Karpas-422 (cell line): ENCODE measurements at regions not wholly inside any gene's neighbourhood (a gene's known extent, or its start where the extent isn't known, plus 50 kb on each side); places are given as distances from the start of the nearest gene placed in this dataset.

ENCODE experiments used
- DNase-seq: peaks from one replicate; pipeline ENCODE4 v3.0.0-alpha.2; 2015
- H2AFZ ChIP-seq: fragments of 200-600 bp; sonication (generic); 2 replicates; pipeline ENCODE4 v1.6.1; 2014; ENCODE audit warnings: antibody characterized with exemption, low read length, mixed read lengths
- H3K27ac ChIP-seq: fragments of 200-600 bp; sonication (generic); 2 replicates; pipeline ENCODE4 v1.5.1; 2014; ENCODE audit warnings: mild to moderate bottlenecking, low read length, moderate library complexity
- H3K27me3 ChIP-seq: fragments of 200-600 bp; sonication (generic); 2 replicates; pipeline ENCODE4 v1.6.1; 2014; ENCODE audit warnings: low read length, mixed read lengths
- H3K36me3 ChIP-seq: fragments of 200-600 bp; sonication (generic); 2 replicates; pipeline ENCODE4 v1.6.1; 2014; ENCODE audit warnings: low read length, mixed read lengths; ENCODE audit not compliant: insufficient read depth
- H3K4me1 ChIP-seq: fragments of 200-600 bp; sonication (generic); 2 replicates; pipeline ENCODE4 v1.6.1; 2014; ENCODE audit warnings: mild to moderate bottlenecking, low read length, mixed read lengths
- H3K4me2 ChIP-seq: fragments of 200-600 bp; sonication (generic); 2 replicates; pipeline ENCODE4 v1.6.1; 2014; ENCODE audit warnings: low read length, low read depth, mild to moderate bottlenecking; ENCODE audit not compliant: poor library complexity, severe bottlenecking
- H3K4me3 ChIP-seq: fragments of 200-600 bp; sonication (generic); 2 replicates; pipeline ENCODE4 v1.5.1; 2014; ENCODE audit warnings: mild to moderate bottlenecking, antibody characterized with exemption, low read length, mixed read lengths
- H3K79me2 ChIP-seq: fragments of 200-600 bp; sonication (generic); 2 replicates; pipeline ENCODE4 v1.6.1; 2014; ENCODE audit warnings: mild to moderate bottlenecking, low read length, mixed read lengths
- H3K9ac ChIP-seq: fragments of 200-600 bp; sonication (generic); 2 replicates; pipeline ENCODE4 v1.6.0; 2014; ENCODE audit warnings: low read length
- H3K9me2 ChIP-seq: fragments of 200-600 bp; sonication (generic), shearing (Covaris generic); replicated peaks from 2 replicates; pipeline ENCODE4 v1.6.0; 2014; ENCODE audit warnings: mild to moderate bottlenecking, low read length, moderate library complexity; ENCODE audit not compliant: insufficient read depth
- H3K9me3 ChIP-seq: fragments of 300-700, 200-600 bp; sonication (generic); 2 replicates; pipeline ENCODE4 v1.6.1; 2014; ENCODE audit warnings: low read length, mixed read lengths
- H4K20me1 ChIP-seq: fragments of 200-600 bp; sonication (generic); 2 replicates; pipeline ENCODE4 v1.6.1; 2014; ENCODE audit warnings: mild to moderate bottlenecking, antibody characterized with exemption, low read length, low read depth; ENCODE audit not compliant: insufficient read depth

DNA sequence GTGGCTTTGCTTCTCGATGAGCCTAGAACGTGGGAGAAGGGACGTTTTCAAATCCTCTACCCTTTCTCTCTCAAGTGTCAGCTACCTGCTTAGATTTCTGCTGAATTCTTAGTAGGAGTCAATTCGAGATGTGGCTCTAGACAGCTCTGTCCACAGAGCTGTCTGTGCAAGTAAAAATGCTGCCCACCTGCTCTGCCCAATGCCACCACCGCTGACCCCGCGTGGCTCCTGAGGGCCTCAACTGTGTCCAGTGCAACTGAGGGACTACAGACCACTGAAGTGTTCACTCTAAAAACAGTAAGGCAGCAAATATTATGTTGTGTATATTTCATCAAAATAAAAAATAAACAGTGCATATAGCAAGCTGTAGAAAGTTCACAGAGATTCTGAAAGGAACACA lies 266.3 kb downstream of the ZNF516 start:
- Histone ChIP-seq H3K79me2 (no peaks in the 10 kb centered on the region), H4K20me1 (no peaks in the 10 kb centered on the region), H3K9ac (no peak overlapping the region), H3K4me3 (no peak overlapping the region), H3K36me3 (no peaks in the 10 kb centered on the region), H2AFZ (no peak overlapping the region), H3K27ac (no peak overlapping the region), H3K9me3 (no peaks in the 10 kb centered on the region), H3K9me2 (no peaks in the 10 kb centered on the region), H3K27me3 (no peaks in the 10 kb centered on the region), H3K4me2 (no peak overlapping the region), H3K4me1 (no peaks in the 10 kb centered on the region)
- no peak for DNase-seq

DNA sequence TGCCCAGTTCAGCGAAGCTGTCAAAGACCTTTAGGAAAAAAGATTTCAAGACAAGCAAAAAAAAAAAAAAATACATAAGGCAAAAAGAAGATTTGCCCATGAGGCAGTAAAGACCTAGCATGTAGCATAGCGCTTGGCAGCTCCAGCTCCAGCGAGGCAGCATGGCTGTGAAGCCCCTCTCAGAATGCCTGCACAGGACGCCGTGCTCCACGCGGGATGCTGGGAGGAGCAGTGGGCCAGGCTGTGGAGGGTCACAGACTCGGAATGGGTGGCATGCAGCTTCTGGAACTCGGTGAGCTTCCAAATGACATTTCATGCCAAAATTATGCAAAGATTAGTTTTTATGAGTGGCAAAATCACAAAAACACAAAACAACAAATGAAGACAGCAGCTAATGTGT lies 267.3 kb downstream of the ZNF516 start:
- H3K4me2 ChIP-seq, result no peak overlapping the region
- no peaks in the 10 kb centered on the region for H3K9me3 ChIP-seq
- H3K4me1 ChIP-seq, result no peaks in the 10 kb centered on the region

DNA sequence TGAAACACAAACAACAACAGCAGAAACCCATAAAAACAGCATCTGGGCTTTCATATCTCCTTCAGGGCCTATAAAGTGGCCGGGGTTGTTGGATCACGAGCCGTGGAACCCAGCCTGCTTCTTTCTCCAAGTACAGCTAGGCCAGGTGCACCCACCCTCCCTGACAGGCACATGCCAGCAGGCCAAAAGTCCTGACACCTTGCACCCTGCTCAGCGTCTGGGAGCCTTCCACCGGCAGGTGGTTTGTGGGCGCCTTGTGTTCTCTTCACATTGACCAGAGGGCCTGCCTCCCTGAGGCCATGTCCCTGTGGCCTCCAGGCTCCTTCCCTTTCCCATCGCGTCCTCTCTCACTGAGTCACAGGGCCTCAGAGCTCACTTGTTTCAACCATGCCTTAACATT lies 271.6 kb downstream of the ZNF516 start:
- Histone ChIP-seq H4K20me1 (no peaks in the 10 kb centered on the region), H3K4me2 (no peak overlapping the region), H3K9me2 (no peaks in the 10 kb centered on the region), H3K36me3 (no peaks in the 10 kb centered on the region), H2AFZ (no peak overlapping the region), H3K27ac (no peak overlapping the region), H3K79me2 (no peaks in the 10 kb centered on the region), H3K27me3 (no peaks in the 10 kb centered on the region), H3K4me1 (no peaks in the 10 kb centered on the region), H3K9ac (no peak overlapping the region), H3K4me3 (no peak overlapping the region), H3K9me3 (no peaks in the 10 kb centered on the region)
- DNase-seq, result no peak

More for the DNA sequence above, 267.3 kb downstream of the ZNF516 start:
- no peak overlapping the region for H3K9ac ChIP-seq
- H4K20me1 ChIP-seq, result no peaks in the 10 kb centered on the region
- H2AFZ ChIP-seq, result no peak overlapping the region
- H3K9me2 ChIP-seq, result no peaks in the 10 kb centered on the region
- no peak overlapping the region for H3K4me3 ChIP-seq
- no peaks in the 10 kb centered on the region for H3K36me3 ChIP-seq
- no peaks in the 10 kb centered on the region for H3K27me3 ChIP-seq
- H3K27ac ChIP-seq, result no peak overlapping the region
- DNase-seq, result no peak
- no peaks in the 10 kb centered on the region for H3K79me2 ChIP-seq

DNA sequence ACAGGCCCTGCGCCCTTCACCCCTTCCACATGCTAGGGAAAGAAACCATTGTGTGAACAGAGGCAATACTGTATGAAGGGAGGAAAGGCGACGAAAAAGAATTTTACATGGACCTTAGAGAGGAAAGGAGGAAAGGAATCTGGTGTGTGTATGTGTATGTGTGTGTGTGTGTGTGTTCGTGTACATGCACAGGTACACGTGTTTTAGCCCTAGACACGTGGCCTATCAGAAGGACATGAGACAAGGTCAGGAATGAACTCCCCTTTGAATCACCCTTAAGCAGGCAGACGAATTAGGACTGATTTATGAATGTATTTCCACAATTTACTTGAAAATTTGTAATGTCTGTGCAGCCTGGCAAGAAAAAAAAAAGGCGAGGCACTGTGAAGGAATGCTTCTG lies 276.0 kb downstream of the ZNF516 start:
- H2AFZ ChIP-seq, result no peak overlapping the region; the same call in 1 of the 2 replicates
- DNase-seq, result no peak

DNA sequence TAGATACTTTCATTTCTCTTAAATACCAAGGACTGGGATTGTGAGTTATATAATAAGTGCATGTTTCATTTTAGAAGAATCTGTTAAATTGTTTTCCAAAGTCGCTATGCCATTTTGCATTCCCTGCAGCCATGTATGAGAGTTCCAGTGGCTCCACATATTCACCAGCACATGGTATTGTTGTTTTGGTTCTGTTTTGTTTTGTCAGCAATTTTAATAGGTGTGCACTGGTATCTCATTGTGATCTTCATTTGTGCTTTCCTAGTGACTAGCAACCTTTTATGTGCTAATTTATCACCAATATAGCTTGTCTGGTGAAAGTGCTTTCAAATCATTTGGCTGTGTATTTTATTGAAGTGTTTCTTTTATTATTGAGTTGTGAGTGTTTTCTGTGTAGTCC lies 278.9 kb downstream of the ZNF516 start:
- Histone ChIP-seq H2AFZ (no peak overlapping the region), H3K4me3 (no peak overlapping the region), H3K9me2 (no peaks in the 10 kb centered on the region)

More for the DNA sequence above, 276.0 kb downstream of the ZNF516 start:
- Histone ChIP-seq H3K4me3 (no peak overlapping the region), H3K9me2 (no peaks in the 10 kb centered on the region), H3K36me3 (no peaks in the 10 kb centered on the region), H3K27ac (no peak overlapping the region), H3K27me3 (no peaks in the 10 kb centered on the region; the same call in 1 of the 2 replicates), H3K79me2 (no peaks in the 10 kb centered on the region), H3K4me2 (no peak overlapping the region), H3K4me1 (no peaks in the 10 kb centered on the region), H4K20me1 (no peaks in the 10 kb centered on the region), H3K9me3 (no peaks in the 10 kb centered on the region), H3K9ac (no peak overlapping the region)

DNA sequence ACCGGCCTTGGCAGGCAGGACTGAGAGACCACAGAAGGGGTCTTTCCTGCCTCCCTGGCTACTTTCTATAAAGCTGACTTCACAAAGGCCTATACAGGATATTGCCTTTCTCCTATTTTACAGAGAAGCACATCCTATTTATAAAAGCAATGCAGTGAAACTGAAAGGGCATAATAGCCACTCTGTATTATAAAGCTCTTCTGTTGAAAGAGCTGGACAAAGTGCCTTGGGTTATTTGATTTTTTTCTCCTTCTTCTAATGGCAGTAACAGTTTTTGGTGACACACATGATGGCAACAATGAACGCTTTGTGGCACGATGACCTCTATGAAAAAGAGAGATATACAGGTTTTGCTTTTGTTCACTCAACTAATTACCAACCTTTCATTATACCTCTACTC lies 281.1 kb downstream of the ZNF516 start:
- Histone ChIP-seq H3K4me1 (no peaks in the 10 kb centered on the region), H3K4me3 (no peak overlapping the region), H3K27me3 (no peaks in the 10 kb centered on the region; the same call in 1 of the 2 replicates), H3K9me2 (no peaks in the 10 kb centered on the region), H3K9ac (no peak overlapping the region), H3K9me3 (no peaks in the 10 kb centered on the region), H4K20me1 (no peaks in the 10 kb centered on the region), H3K4me2 (no peak overlapping the region), H2AFZ (no peak overlapping the region), H3K36me3 (no peaks in the 10 kb centered on the region), H3K27ac (no peak overlapping the region), H3K79me2 (no peaks in the 10 kb centered on the region)
- DNase-seq, result no peak

More for the DNA sequence above, 278.9 kb downstream of the ZNF516 start:
- no peak overlapping the region for H3K27ac ChIP-seq
- H3K36me3 ChIP-seq, result no peaks in the 10 kb centered on the region
- no peaks in the 10 kb centered on the region for H4K20me1 ChIP-seq
- H3K9ac ChIP-seq, result no peak overlapping the region
- DNase-seq, result no peak
- no peaks in the 10 kb centered on the region for H3K79me2 ChIP-seq
- H3K27me3 ChIP-seq, result no peaks in the 10 kb centered on the region; the same call in 1 of the 2 replicates
- H3K4me2 ChIP-seq, result no peak overlapping the region
- H3K9me3 ChIP-seq, result no peaks in the 10 kb centered on the region
- H3K4me1 ChIP-seq, result no peaks in the 10 kb centered on the region

- Histone ChIP-seq H3K9me3 (no peaks in the 10 kb centered on the region), H3K27ac (no peak overlapping the region), H4K20me1 (no peaks in the 10 kb centered on the region), H3K9ac (no peak overlapping the region), H3K4me3 (no peak overlapping the region), H3K4me2 (no peak overlapping the region), H3K27me3 (no peaks in the 10 kb centered on the region; the same call in 1 of the 2 replicates), H3K36me3 (no peaks in the 10 kb centered on the region), H3K79me2 (no peaks in the 10 kb centered on the region), H3K9me2 (no peaks in the 10 kb centered on the region), H2AFZ (no peak overlapping the region), H3K4me1 (peaks cover 6% of the 10 kb centered on the region; the same call in 1 of the 2 replicates)
- DNase-seq, result no peak
Observed at GRCh38 chr18:76212960-76213359, 282.1 kb downstream of the ZNF516 start.

DNA sequence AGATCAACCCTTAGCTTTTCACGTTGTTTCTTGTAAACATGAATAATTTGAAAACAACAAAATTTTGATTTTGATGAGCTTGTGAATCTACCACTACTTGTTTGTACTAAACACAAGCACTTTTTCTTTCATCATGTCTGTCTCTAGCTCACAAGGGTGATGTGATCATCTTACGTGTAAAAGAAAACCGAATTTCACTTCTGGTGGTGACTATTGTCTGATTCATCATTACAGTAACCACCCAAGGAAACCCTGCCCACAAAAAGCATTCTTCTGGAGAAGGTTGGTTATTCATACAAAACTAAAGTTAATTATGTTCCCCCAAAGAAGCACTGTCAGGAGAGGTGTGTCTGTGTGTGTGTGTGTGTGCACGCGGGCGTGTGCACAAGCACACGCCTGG lies 285.4 kb downstream of the ZNF516 start:
- no peak overlapping the region for H2AFZ ChIP-seq
- H3K36me3 ChIP-seq, result no peaks in the 10 kb centered on the region
- H3K4me1 ChIP-seq, result peaks cover 6% of the 10 kb centered on the region; the same call in 1 of the 2 replicates
- H3K79me2 ChIP-seq, result no peaks in the 10 kb centered on the region
- no peak overlapping the region for H3K4me2 ChIP-seq
- H3K27ac ChIP-seq, result no peak overlapping the region
- H4K20me1 ChIP-seq, result no peaks in the 10 kb centered on the region
- H3K9ac ChIP-seq, result no peak overlapping the region
- H3K4me3 ChIP-seq, result no peak overlapping the region
- DNase-seq, result no peak
- H3K9me3 ChIP-seq, result no peaks in the 10 kb centered on the region
- H3K9me2 ChIP-seq, result no peaks in the 10 kb centered on the region
- no peaks in the 10 kb centered on the region; the same call in 1 of the 2 replicates for H3K27me3 ChIP-seq
